GM18499 (cell line): ENCODE measurements at regions not wholly inside any gene's neighbourhood (a gene's known extent, or its start where the extent isn't known, plus 50 kb on each side); places are given as distances from the start of the nearest gene placed in this dataset.

Experiments
- ATAC-seq: cut with Tn5 transposase; IDR thresholded peaks from one replicate; pipeline ENCODE4 v1.9.1; 2021; ENCODE audit warnings: moderate number of reproducible peaks; ENCODE audit not compliant: insufficient read depth, unreplicated experiment

DNA sequence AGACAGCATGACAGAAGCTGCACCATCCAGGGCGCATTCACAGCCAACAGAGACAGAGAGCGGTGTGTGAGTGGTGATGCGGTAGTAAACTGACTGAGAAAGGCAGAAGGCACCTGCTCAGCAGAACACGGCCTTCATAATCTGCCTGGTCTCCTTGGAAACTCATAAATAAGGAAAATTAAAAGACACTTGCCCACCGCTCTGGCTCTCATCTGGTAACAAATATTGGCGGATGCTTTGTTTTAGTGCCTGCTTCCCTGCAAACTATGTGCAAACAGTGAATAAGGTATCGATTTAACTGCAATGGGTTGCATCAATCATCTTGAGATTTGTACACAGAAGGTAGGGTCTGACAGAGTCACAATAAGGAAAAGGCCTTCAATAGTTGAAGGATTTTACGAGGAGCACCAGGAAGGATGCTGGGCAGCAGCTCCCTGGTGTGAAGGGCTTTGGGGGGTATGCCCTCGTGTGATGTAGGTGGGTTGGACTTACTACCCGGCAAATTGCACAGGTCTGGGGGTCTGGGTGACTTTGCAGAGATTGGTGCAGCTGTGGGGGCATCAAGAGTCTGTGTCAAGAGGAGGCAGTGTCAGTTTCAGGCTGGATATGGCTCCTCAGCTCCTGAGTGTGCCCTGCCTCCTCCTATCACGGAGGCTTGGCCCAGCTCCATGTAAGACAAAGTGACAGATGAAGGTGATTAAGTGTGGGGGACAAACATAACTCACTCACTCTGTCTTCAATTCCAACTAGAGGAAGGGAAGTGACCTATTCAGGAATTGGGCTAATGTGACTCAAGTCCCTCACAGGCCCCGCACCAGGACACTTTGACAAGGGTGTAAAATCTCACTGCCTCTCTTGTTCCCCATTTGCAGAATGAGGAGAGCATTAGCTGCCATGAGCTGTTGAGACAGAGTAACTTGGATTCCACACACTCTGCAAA is 166.7 kb downstream of the ICE1 start:
- ATAC-seq = no peak

- no peak for ATAC-seq
These were observed 165.9 kb downstream of the ICE1 start for GRCh38 chr5:5588386-5588785.

- no peak for ATAC-seq
These were observed 165.0 kb downstream of the ICE1 start for GRCh38 chr5:5587474-5587873.

- ATAC-seq = no peak
These were observed 164.2 kb downstream of the ICE1 start for GRCh38 chr5:5586721-5587120.

- ATAC-seq = no peak
These were observed 163.4 kb downstream of the ICE1 start for GRCh38 chr5:5585751-5586341.

- no peak for ATAC-seq
These were observed 162.3 kb downstream of the ICE1 start for GRCh38 chr5:5584751-5585150.

- ATAC-seq = no peak
These were observed 161.8 kb downstream of the ICE1 start for GRCh38 chr5:5584236-5584745.

DNA sequence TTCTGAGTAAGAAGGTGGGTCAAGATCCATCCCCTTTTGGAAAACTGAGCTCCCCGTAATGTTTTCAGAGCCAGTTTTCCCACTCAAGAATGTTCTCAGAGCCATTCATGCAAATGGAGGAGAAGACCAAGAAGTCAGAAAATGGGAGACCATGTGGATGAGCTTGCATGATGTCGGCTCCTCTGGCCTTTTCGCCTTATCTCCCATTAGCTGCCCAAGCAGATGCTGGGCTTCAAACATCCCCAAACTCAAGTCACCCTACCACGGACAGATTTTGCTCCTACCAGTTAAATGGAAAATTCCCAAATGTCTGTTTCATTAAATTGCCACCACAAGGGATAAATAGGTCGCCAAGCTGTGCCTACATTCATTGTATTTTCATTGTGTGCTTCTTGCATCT is 161.4 kb downstream of the ICE1 start:
- no peak for ATAC-seq

DNA sequence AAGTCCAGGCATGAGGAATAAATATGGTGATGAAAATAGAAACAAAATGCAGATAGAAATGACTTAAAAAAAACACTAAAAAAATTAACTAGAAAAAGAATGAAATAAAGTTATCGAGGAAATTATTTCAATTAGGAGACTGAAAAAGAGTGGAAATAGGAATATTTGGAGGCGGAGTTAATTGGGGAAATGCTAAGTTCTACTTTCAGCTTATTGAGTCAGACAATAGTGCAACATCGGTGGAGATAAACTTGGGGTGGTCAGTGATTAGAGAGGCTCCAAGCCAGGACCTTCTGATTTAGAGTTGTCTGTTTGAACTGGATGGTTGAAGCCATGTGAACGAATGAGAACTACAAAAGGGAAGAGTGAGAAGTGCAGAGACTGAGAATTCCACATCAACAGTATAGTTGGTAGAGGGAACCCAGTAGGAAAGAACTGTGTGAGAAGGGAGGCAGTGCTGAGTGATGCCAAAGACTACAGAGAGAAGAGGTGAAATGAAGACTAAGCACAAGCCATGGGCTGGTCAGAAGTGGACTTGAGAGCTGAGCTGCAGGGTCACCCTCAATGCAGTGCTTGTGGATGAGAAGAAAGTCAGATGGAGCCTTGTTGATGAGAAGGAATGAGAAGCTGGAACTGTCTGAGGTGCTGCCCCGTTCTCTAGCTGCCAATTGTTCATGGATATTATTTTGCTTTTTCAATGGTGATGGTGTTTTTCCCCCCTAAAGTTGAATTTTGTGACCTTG is 160.7 kb downstream of the ICE1 start:
- ATAC-seq = no peak

DNA sequence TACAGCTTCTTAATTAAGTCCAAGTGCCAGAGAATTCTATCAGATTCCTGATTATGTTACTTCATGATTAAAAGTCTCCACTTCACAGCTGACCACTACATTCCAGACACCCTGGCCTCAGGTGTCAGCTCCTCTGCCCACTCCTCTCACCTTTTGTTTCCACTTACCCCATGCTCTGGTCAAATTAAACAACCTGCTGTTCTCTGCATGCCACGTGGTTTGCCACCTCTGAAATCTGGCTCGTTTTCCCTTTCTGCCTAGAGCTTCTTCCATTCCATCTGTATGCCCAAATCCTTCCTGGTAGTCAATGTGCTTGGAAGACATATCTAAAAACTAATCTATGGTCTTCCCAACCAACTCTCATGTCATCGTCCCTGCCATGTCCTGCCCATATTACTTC is 158.6 kb downstream of the ICE1 start:
- ATAC-seq = no peak

GRCh38 chr5:5576744-5577143 is 154.3 kb downstream of the ICE1 start:
- no peak for ATAC-seq

GRCh38 chr5:5575461-5575860 is 153.0 kb downstream of the ICE1 start:
- ATAC-seq = no peak

- ATAC-seq = no peak
These were observed 151.4 kb downstream of the ICE1 start for GRCh38 chr5:5573798-5574380.

- ATAC-seq = no peak
These were observed 150.7 kb downstream of the ICE1 start for GRCh38 chr5:5572976-5573797.

DNA sequence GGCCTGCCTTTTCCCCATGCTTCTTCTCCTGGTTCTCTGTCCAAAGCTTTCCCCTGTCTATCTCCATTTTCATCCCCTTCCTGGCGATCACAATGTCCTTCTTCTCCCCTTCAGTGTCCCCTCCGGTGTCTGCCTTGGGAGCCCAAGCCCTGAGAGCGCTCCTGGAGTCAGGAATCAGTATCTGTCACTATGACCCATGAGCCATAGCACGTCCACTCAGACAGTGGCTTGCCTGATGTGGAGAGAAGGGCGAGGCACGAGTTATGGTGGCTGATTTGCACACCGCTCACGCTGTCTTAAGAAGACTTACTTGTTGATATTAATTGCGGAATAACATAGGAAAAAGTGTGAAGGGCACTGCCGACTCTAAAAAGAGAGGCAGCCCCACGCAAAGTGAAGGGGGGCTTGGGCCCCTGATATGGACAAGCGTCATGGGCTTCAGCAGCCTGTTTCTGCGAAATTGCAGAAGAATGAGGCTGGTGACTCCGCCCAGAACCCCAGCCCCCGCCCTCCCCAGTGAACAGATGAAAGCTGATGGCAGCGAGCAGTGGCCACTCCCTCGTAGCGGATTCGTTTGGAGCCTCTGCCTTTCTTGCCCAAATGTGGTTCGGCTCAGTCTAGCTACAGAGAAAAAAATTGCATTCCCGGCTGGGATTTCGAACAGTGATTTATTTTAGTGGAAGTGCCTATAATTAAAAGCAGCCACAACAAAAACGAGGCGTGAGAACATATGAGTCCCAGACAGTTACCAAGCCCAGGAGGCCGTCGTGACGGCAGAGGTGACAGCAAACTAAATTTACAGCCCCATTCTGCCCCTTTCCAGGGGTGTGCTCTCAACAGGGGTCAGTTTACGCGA is 149.8 kb downstream of the ICE1 start:
- ATAC-seq = no peak

DNA sequence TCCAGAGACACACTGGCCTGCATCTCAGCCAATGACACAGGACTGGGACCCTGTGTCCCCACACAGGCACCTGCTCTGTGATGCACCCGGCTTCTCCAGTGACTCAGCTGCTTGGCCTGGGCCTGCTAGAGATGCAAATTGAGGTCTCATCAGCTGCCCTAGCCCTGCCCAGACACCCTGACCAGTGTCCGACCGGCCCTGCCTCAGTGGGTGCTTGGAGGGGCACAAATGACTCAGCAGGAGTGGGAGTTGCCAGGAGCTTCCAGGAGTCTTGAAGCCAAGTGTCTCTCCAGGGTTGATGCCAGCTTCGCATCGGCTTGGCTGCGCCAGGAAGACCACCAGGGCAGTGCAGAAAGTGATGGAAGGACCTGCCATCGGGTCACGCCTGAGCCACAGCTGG is 148.2 kb downstream of the ICE1 start:
- no peak for ATAC-seq

- ATAC-seq = no peak
These were observed 142.4 kb downstream of the ICE1 start for GRCh38 chr5:5564898-5565297.

GRCh38 chr5:5560016-5560415 is 137.5 kb downstream of the ICE1 start:
- ATAC-seq = no peak
